ENCODE measurements at regions not wholly inside any gene's neighbourhood (a gene's known extent, or its start where the extent isn't known, plus 50 kb on each side); places are given as distances from the start of the nearest gene placed in this dataset.
A peak's percentile ranks its signal among the peaks of the same experiment; 100 is the strongest.
"Not testable (repeated sequence)": the region's sequence is repeated elsewhere in the genome, so short reads cannot be mapped to it uniquely, and the experiment has no call there.

DNA sequence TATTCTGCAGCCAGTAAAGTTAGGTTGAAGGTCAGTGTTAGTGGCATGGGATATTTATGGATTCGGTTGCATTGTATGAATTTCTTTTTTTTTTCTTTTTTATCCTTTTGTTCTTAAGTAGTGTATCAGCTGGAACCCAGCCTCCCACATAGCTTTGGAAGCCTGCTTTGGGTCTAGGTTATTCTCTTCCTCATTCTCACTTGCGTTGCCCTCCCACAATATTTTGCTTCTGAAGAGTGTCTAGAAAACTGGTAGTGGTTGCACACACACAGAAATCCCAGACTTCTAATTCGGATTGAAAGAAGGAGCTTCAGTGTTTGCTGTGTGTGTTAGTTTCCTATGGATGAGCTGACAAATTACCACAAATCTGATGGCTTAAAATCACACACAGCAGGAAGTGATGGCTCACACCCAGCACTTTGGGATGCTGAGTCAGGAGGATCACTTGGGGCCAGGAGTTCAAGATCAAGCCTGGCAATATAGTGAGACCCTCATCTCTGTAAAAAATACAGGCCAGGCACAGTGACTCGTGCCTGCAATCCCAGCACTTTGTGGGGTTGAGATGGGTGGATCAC, 104.8 kb downstream of the ARL4C start:
- TF ChIP-seq, protein P1, sequence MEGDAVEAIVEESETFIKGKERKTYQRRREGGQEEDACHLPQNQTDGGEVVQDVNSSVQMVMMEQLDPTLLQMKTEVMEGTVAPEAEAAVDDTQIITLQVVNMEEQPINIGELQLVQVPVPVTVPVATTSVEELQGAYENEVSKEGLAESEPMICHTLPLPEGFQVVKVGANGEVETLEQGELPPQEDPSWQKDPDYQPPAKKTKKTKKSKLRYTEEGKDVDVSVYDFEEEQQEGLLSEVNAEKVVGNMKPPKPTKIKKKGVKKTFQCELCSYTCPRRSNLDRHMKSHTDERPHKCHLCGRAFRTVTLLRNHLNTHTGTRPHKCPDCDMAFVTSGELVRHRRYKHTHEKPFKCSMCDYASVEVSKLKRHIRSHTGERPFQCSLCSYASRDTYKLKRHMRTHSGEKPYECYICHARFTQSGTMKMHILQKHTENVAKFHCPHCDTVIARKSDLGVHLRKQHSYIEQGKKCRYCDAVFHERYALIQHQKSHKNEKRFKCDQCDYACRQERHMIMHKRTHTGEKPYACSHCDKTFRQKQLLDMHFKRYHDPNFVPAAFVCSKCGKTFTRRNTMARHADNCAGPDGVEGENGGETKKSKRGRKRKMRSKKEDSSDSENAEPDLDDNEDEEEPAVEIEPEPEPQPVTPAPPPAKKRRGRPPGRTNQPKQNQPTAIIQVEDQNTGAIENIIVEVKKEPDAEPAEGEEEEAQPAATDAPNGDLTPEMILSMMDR (conservative IDR thresholded peaks at IDR 0.05; ENCODE audit: control insufficient read depth, insufficient read depth, low read depth, low read length): no peak
- no peak overlapping the region for H3K4me3 ChIP-seq (ENCODE audit: control insufficient read depth, low read depth, low read length)

DNA sequence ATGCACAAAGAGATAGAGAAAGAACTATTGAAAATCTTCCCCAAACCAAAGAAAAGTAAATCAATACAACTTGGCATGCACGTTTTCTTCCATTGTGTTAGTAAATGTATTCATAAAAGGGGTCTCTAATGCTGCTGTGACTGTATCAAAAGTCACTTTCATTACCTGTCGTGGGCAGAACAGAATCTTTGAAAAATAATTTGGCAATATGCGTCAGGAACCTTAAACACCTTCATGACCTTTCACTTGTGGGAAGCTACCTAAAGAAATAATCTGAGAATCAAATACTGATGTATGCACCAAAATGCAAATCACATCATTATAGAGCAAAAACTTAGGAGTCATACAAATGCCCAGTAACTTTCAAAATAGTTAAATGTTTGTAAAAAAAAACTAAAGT, 105.3 kb downstream of the ARL4C start:
- no peak for DNase-seq (ENCODE audit: low read depth)
- no peak overlapping the region for H3K4me3 ChIP-seq (ENCODE audit: control insufficient read depth, low read depth, low read length)
- TF ChIP-seq, protein P1 (conservative IDR thresholded peaks at IDR 0.05; ENCODE audit: control insufficient read depth, insufficient read depth, low read depth, low read length): no peak

More for the DNA sequence above, 104.8 kb downstream of the ARL4C start:
- DNase-seq (ENCODE audit: low read depth): no peak

GRCh38 chr2:234389661-234390060, 107.2 kb downstream of the ARL4C start:
- not testable (repeated sequence) for H3K4me3 ChIP-seq (ENCODE audit: control insufficient read depth, low read depth, low read length); DNase-seq (ENCODE audit: low read depth)

DNA sequence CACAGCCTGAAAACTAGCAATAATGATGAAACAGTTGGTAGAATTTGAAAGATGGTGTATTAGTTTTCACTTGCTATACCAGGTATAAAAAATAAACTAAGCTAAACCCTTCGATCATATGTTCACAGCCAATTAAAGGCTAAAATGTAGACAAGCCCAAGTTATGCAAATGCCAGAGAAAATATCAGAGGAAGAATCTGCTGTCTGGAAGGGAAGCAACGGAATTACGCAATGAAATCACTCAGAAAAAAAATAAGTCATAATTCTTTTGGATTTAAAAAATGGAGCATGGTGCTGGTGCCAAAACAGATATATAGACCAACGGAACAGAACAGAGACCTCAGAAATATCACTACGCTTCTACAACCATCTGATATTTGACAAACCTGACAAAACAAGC, 108.3 kb downstream of the ARL4C start:
- DNase-seq (ENCODE audit: low read depth): peak; percentile 5

GRCh38 chr2:234386971-234387370, 109.9 kb downstream of the ARL4C start:
- TF ChIP-seq, protein P1 (conservative IDR thresholded peaks at IDR 0.05; ENCODE audit: control insufficient read depth, insufficient read depth, low read depth, low read length): no peak
- DNase-seq (ENCODE audit: low read depth): no peak
- no peak overlapping the region for H3K4me3 ChIP-seq (ENCODE audit: control insufficient read depth, low read depth, low read length)

More for the DNA sequence above, 108.3 kb downstream of the ARL4C start:
- no peak overlapping the region for H3K4me3 ChIP-seq (ENCODE audit: control insufficient read depth, low read depth, low read length)
- TF ChIP-seq, protein P1 (conservative IDR thresholded peaks at IDR 0.05; ENCODE audit: control insufficient read depth, insufficient read depth, low read depth, low read length): no peak

- DNase-seq (ENCODE audit: low read depth): no peak
- TF ChIP-seq, protein P1 (conservative IDR thresholded peaks at IDR 0.05; ENCODE audit: control insufficient read depth, insufficient read depth, low read depth, low read length): no peak
- no peak overlapping the region for H3K4me3 ChIP-seq (ENCODE audit: control insufficient read depth, low read depth, low read length)
Measured at GRCh38 chr2:234382131-234382530, 114.8 kb downstream of the ARL4C start.

DNA sequence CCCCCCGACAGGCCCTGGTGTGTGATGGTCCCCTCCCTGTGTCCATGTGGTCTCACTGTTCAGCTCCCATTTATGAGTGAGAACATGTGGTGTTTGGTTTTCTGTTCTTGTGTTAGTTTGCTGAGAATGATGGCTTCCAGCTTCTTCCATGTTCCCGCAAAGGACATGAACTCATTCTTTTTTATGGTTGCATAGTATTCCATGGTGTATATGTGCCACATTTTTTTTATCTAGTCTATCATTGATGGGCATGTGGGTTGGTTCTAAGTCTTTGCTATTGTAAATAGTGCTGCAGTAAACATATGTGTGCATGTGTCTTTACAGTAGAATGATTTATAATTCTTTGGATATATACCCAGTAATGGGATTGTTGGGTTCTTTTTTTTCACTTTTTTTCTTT, 117.9 kb downstream of the ARL4C start:
- not testable (repeated sequence) for DNase-seq (ENCODE audit: low read depth); H3K4me3 ChIP-seq (ENCODE audit: control insufficient read depth, low read depth, low read length)

DNA sequence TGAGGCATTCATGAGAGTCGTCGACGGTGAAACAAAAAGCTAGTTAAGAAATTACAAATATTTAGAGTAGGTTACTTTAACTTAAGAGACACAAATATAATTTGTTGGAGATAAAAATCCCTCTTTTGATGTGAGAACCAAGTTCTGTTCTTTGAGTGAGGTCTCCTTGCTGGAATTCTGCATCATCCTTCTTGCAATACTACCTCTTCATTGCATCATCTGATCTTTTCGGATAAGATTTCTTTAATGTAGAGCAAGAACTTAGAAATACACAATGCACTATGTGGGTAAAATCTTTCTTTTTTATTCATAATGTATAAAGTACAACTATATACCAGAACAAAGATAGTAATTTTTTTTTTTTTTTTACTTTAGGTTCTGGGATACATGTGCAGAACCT, 118.4 kb downstream of the ARL4C start:
- TF ChIP-seq, protein P1 (conservative IDR thresholded peaks at IDR 0.05; ENCODE audit: control insufficient read depth, insufficient read depth, low read depth, low read length): no peak
- no peak overlapping the region for H3K4me3 ChIP-seq (ENCODE audit: control insufficient read depth, low read depth, low read length)
- peak; percentile 61 for DNase-seq (ENCODE audit: low read depth)

Data from fibroblast of mammary gland (primary cell).